Retinal pigment epithelial cell (primary cell): ENCODE measurements at regions not wholly inside any gene's neighbourhood (a gene's known extent, or its start where the extent isn't known, plus 50 kb on each side); places are given as distances from the start of the nearest gene placed in this dataset.
"Not testable (repeated sequence)": the region's sequence is repeated elsewhere in the genome, so short reads cannot be mapped to it uniquely, and the experiment has no call there.

ENCODE experiments used
- DNase-seq: peaks from one replicate; pipeline ENCODE4 v3.0.0-alpha.2; 2010; ENCODE audit warnings: low read depth
- H3K4me3 ChIP-seq: 2 replicates; pipeline ENCODE4 v1.5.1; 2011; ENCODE audit warnings: mild to moderate bottlenecking, low read length, control low read depth, moderate library complexity
- CTCF ChIP-seq: conservative IDR thresholded peaks from 2 replicates; pipeline ENCODE4 v1.5.1; 2011; ENCODE audit warnings: low read depth, low read length, control low read depth, inconsistent platforms

DNA sequence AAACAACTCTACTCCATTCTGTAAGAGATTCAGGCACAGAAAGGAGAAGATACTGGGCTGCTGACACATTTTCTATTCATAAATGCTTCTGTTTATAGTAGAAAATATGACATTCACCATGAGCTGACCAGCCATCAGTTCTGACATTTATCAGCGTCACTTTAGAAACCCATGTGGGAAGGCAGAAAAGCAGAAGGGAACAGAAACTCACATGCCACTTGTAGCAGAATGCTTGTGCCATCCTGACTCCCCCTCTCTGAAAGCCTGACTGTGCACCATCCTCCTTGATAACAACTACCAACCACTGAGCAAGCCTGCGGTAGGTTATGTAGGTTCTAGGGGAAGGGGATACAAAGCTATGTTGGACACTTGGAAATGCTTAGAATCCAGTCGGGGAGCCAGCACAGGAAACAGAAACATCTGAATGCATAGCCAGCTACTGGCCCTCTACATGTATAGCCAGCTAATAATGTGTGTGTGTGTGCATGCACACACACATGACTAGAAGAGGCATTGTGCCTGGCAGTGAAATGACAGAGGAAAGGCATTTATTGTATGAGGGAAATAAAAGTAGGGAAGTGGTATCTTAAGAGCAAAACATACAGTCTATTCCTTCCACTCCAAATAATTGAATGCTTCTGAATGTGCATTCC is 104.3 kb downstream of the SPDYE17 start:
- DNase-seq, H3K4me3 ChIP-seq: not testable (repeated sequence)

DNA sequence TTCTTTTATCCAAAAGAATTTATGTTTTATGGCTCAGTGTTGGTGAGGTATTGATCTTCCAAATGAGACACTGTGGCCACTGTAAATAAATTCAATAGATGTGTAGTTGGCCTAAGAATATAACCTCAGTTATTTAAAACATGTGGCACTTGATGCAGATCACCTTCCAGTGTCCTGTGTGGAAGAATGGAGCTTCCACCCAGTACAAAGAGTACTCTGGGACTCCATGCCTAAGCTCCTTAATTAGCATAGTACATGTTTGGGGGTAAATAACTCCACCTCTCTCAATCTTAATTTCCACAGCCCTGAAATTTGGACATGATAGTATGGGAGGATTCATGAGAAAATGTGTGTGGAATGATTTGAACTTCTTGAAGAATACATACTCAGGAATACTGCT is 105.7 kb downstream of the SPDYE17 start:
- DNase-seq, H3K4me3 ChIP-seq: not testable (repeated sequence)

DNA sequence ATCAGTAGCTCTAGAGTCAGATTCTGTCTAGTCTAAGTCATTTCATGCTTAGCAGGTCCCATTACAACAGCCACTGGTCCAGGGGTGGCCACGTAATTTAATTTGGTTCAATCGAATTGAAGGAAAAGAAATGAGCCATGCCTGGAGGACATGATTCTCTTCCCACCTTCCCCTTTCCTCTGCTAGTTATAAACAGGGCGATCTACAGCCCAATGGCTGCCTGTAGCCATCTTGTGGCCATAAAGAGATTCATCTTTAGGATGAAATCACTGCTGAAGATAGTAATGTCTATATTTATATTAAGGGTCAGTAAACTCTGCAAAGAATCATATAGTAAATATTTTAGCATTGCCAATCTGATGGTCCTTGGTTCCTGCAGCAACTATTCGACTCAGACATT is 107.4 kb downstream of the SPDYE17 start:
- TF ChIP-seq CTCF, result peak; percentile 30
- not testable (repeated sequence) for H3K4me3 ChIP-seq, DNase-seq

DNA sequence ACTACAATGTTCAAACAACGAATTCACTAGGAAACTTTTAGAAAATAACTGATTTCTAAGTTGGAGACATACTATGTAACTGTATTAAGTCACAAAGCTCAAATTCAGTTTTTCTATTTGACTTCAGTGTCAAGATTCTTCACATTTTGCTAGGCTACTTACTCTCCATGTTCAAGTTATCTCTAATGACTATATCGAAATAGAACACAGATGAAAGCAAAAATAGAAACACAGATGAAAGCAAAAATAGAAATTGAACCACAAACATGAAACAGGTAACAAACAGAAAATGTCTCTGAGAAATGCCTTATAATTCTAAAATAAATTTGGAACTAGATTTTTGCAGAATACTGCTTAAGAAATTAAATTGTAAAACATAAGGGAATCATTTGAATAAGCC is 113.5 kb downstream of the SPDYE17 start:
- not testable (repeated sequence) for H3K4me3 ChIP-seq, DNase-seq

GRCh38 chr7:76914361-76914760 is 117.8 kb downstream of the SPDYE17 start:
- DNase-seq, H3K4me3 ChIP-seq: not testable (repeated sequence)

GRCh38 chr7:76912011-76912814 is 119.9 kb downstream of the SPDYE17 start:
- not testable (repeated sequence) for H3K4me3 ChIP-seq, DNase-seq

- H3K4me3 ChIP-seq, DNase-seq: not testable (repeated sequence)
Measured at GRCh38 chr7:76904688-76905087, 127.5 kb downstream of the SPDYE17 start.

DNA sequence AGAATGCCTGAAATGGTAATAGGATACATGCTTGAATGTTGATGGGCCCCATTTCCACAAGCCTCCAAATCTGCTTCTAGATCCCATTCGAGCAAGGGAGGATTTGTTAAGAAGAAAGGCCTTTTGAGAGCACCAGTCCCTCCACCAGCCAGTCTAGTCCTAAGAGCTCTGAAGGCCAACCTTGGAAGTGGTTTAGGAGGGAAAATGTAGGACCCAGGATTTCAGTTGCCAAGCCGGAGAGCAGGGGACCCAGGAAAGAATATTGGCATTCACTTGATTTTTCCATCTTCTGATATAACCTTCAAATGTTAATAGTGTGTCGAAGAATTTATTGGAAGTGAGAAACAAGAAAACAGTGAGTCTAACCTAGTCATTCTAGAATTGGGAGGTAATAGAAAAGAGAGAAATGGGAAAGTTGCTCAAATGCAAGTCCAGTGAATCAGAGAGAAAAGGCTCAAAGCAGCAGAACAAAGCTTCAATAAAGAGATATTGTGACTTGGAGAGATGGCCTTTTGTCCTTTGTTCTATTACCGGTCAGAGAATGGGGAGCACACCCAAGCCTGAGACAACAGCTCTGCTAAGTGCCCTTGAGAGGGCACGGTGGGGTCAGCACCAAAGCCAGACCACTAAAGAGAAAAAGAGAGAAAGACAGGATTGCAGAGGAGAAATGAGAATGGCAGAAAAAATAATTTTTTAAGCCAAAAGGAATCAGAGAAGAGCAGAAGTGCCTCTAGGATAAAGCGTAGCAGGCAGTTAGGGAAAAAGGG is 130.0 kb downstream of the SPDYE17 start:
- not testable (repeated sequence) for DNase-seq

DNA sequence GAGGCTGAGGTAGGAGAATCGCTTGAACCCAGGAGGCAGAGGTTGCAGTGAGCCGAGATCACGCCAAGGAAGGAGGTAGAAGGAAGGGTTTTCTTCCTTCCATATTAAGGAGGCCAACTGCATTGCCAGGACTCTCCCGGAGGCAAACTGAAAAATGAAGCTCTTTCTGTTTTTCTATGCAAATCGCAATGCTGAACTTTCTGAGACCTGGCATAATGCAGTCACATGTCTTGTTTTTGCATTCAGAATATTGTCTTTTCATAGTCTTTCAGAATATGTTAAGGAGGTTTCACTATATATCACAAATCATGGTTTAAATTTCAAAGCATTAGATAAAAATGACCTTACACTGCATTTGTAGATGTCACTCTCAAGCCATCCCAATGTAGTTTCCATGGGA is 133.4 kb downstream of the SPDYE17 start:
- DNase-seq, H3K4me3 ChIP-seq: not testable (repeated sequence)

More for the DNA sequence above, 130.0 kb downstream of the SPDYE17 start:
- not testable (repeated sequence) for H3K4me3 ChIP-seq

GRCh38 chr7:76897007-76897406 is 135.2 kb downstream of the SPDYE17 start:
- not testable (repeated sequence) for H3K4me3 ChIP-seq
- DNase-seq, result peak; percentile 61

DNA sequence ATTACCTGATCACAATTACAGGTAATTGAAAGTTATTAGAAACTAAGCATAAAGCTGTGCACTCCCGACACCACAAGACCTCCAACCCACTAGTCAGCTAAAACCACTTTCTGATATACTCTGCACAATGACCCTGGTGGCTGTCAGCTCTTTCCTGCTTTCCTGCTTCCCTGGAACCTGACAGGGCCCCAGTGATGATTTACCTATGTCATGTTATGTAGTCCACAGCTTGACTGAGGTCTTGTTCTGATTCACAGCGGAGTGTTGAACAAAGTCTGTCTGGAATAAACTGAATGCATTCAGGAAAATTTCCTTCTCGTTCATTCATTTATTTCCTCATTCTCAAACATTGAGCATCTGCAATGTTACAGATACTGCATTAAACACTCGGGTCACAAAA is 136.5 kb downstream of the SPDYE17 start:
- H3K4me3 ChIP-seq, DNase-seq: not testable (repeated sequence)

- not testable (repeated sequence) for H3K4me3 ChIP-seq
- peak; percentile 87 for DNase-seq
Measured at GRCh38 chr7:76891771-76892170, 140.4 kb downstream of the SPDYE17 start.

DNA sequence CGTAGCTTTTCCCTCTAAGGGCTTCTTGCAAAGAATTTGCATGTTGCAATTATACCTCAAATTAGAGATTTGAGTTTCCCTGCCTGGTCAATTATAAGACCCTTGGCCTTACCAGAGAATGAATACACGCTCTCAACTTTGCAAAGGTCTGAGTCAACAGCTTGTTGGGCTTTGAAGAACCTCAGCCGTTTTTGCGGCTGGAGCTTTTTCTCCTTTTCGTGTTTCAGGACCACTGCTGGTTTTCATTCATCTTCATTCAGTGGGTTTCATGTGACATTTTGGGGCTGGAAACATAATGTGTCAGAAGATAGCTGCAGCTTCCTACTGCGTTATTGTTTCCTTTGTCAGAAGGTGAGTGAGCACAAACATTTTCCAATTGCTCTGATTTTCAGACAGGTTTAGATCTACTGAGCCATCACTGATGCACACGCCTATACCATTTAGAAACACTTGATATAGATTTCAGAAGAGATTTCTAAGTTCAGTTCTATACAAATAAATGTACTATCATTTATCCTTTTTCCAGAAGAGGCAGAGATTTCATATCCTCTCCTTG is 152.3 kb downstream of the SPDYE17 start:
- not testable (repeated sequence) for DNase-seq, H3K4me3 ChIP-seq

DNA sequence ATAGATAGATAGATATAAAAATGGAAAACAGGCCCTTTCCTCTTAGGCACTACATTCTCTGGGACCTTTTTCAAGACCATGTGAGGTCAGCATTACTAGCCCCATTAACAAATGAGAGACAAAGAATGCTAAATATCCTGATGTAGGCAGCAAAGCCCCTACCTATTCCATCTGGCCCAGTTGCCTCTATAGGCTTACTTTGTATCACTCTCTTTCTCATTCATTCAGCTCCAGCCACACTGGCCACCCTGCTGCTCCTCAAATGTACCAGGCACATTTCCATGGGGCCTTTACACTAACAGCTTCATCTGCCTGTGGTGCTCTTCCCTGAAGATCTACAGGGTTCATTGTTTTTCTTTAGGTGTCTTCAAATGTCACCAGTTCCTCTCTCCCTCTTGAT is 156.4 kb downstream of the SPDYE17 start:
- not testable (repeated sequence) for DNase-seq, H3K4me3 ChIP-seq

DNA sequence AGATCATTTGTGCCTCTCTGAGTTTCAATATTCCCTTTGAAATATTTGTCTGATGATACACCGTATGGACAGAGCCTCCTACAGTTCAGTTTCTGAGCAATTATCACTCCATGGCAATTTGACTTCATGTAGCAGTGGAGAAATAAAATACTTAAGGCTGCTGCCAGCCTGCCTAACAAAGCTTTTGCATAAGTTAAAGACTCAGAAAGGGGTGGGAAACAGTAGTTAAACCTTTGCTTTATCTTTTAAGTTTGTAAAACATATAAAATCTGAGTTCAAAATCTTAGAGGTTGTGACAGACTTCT is 161.7 kb downstream of the SPDYE17 start:
- DNase-seq, H3K4me3 ChIP-seq: not testable (repeated sequence)

- H3K4me3 ChIP-seq, DNase-seq: not testable (repeated sequence)
Measured at GRCh38 chr7:76867364-76867889, 164.7 kb downstream of the SPDYE17 start.

DNA sequence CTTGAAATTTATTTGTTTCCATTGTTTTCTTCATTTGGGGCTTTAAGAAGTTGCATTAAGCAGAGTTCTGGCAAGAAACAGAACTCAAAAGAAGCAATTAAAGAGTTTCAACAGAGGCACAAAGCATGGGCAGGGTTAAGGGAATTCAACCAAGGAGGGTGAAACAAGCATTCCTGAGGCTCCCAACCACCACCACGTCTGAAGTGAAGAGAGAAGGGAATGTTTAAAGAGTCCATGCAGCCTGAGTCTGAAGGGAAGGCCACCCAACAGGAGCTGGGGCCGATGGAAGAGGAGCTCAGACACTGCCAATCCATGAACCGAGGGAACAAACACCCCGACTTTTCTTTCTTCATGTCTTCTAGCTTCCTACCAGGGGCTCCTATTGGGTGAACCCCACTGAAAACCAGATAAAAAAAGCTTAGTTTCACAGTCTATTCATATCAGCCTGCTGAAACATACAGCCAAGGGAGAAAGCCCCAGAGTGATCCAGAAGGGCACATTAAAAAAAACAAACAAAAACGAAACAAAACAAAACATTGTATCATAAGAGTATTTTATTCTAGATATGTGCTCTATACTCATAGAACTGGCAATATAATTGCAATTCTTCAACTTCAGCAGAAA is 168.9 kb downstream of the SPDYE17 start:
- H3K4me3 ChIP-seq, DNase-seq: not testable (repeated sequence)

- not testable (repeated sequence) for H3K4me3 ChIP-seq, DNase-seq
Measured at GRCh38 chr7:76862241-76862640, 169.9 kb downstream of the SPDYE17 start.
